Esophagus (tissue), 2 donors: ENCODE measurements at regions not wholly inside any gene's neighbourhood (a gene's known extent, or its start where the extent isn't known, plus 50 kb on each side); places are given as distances from the start of the nearest gene placed in this dataset.
"Not testable (repeated sequence)": the region's sequence is repeated elsewhere in the genome, so short reads cannot be mapped to it uniquely, and the experiment has no call there.

ENCODE experiments used
- H3K27ac ChIP-seq, 2 donors: one replicate each; pipeline ENCODE4 v1.5.1; 2013; ENCODE audit warnings: low read depth in 2 of 2, mild to moderate bottlenecking in 2 of 2, inconsistent platforms in 1 of 2, low read length in 1 of 2, moderate library complexity in 1 of 2
- H3K27me3 ChIP-seq, 2 donors: one replicate each; pipeline ENCODE4 v1.6.1; 2013; ENCODE audit warnings: low read length in 2 of 2, control low read depth in 1 of 2, mild to moderate bottlenecking in 1 of 2; ENCODE audit not compliant: insufficient read depth in 2 of 2, control insufficient read depth in 1 of 2
- H3K36me3 ChIP-seq, 2 donors: one replicate each; pipeline ENCODE4 v1.6.1; 2013; ENCODE audit warnings: low read length in 1 of 2; ENCODE audit not compliant: control insufficient read depth in 2 of 2, insufficient read depth in 2 of 2
- H3K4me1 ChIP-seq, 2 donors: one replicate each; pipeline ENCODE4 v1.6.1; 2013; ENCODE audit warnings: low read length in 1 of 2; ENCODE audit not compliant: control insufficient read depth in 2 of 2, insufficient read depth in 2 of 2
- H3K4me3 ChIP-seq, 2 donors: one replicate each; pipeline ENCODE4 v1.5.1; 2013; ENCODE audit warnings: low read length in 2 of 2, mild to moderate bottlenecking in 2 of 2, low read depth in 1 of 2, moderate library complexity in 1 of 2
- H3K9me3 ChIP-seq, 2 donors: one replicate each; pipeline ENCODE4 v1.6.1; 2013; ENCODE audit warnings: mild to moderate bottlenecking in 2 of 2, low read depth in 1 of 2, low read length in 1 of 2, moderate library complexity in 1 of 2; ENCODE audit not compliant: control insufficient read depth in 2 of 2, insufficient read depth in 1 of 2
- WGBS, 2 donors: extraction: QIAGEN DNeasy Blood & Tissue Kit; methylation state at CpG; one replicate each; pipeline ENCODE4 v1.1.7; 2013; 5-methylcytosine and 5-hydroxymethylcytosine counted together
- donor health status: healthy with polysubstance abuse.
- donor health status: Bipolar disorder and iron deficiency.

- Histone ChIP-seq H3K27me3 (no peaks in the 10 kb centered on the region), H3K4me3 (no peak overlapping the region)
- WGBS, 2 donors = 16 to 18% methylated on average over 18 of the region's 18 CpGs
Observed at GRCh38 chr11:69915501-69916250, 96.5 kb upstream of the FGF3 start.

GRCh38 chr11:69916251-69916649 is 97.0 kb upstream of the FGF3 start:
- H3K4me1 ChIP-seq, H3K9me3 ChIP-seq, H3K4me3 ChIP-seq, H3K36me3 ChIP-seq, H3K27me3 ChIP-seq, H3K27ac ChIP-seq: not testable (repeated sequence)
- WGBS, 2 donors = 37 to 43% methylated on average over 8 of the region's 8 CpGs

More at GRCh38 chr11:69915501-69916250, 96.5 kb upstream of the FGF3 start:
- H3K27ac ChIP-seq = no peak overlapping the region
- no peaks in the 10 kb centered on the region for H3K9me3 ChIP-seq
- no peaks in the 10 kb centered on the region for H3K36me3 ChIP-seq
- peaks cover 0 to 4% of the 10 kb centered on the region in 2 donors for H3K4me1 ChIP-seq

- Histone ChIP-seq H3K27me3 (no peaks in the 10 kb centered on the region), H3K9me3 (no peaks in the 10 kb centered on the region), H3K4me1 (peaks cover 0 to 4% of the 10 kb centered on the region in 2 donors), H3K27ac (no peak overlapping the region), H3K36me3 (no peaks in the 10 kb centered on the region), H3K4me3 (no peak overlapping the region)
- WGBS, 2 donors = 48 to 80% methylated on average over 1 to 2 of the region's 2 CpGs
Observed at GRCh38 chr11:69916806-69917387, 97.7 kb upstream of the FGF3 start.

- no peaks in the 10 kb centered on the region for H3K36me3 ChIP-seq
- H3K27me3 ChIP-seq = no peaks in the 10 kb centered on the region
- no peaks in the 10 kb centered on the region for H3K9me3 ChIP-seq
- H3K27ac ChIP-seq = no peak overlapping the region
- 66 to 68% methylated on average over 2 of the region's 2 CpGs for WGBS, 2 donors
- H3K4me1 ChIP-seq = peaks cover 0 to 4% of the 10 kb centered on the region in 2 donors
- H3K4me3 ChIP-seq = no peak overlapping the region
Observed at GRCh38 chr11:69917529-69917928, 98.3 kb upstream of the FGF3 start.

GRCh38 chr11:69918231-69918937 is 99.2 kb upstream of the FGF3 start:
- Histone ChIP-seq H3K27ac (peak overlapping the region in 1 of 2 donors; percentile 59), H3K4me3 (no peak overlapping the region), H3K4me1 (peaks cover 0 to 4% of the 10 kb centered on the region in 2 donors), H3K36me3 (no peaks in the 10 kb centered on the region), H3K9me3 (no peaks in the 10 kb centered on the region), H3K27me3 (no peaks in the 10 kb centered on the region)
- WGBS, 2 donors = 42 to 50% methylated on average over 33 to 38 of the region's 38 CpGs

GRCh38 chr11:69918938-69919650 is 99.9 kb upstream of the FGF3 start:
- Histone ChIP-seq H3K36me3 (no peaks in the 10 kb centered on the region), H3K9me3 (no peaks in the 10 kb centered on the region), H3K4me3 (no peak overlapping the region), H3K4me1 (peaks cover 0 to 4% of the 10 kb centered on the region in 2 donors), H3K27me3 (no peaks in the 10 kb centered on the region), H3K27ac (no peak overlapping the region)
- 34 to 38% methylated on average over 32 of the region's 32 CpGs for WGBS, 2 donors

GRCh38 chr11:69919659-69920344 is 100.6 kb upstream of the FGF3 start:
- H3K27me3 ChIP-seq = no peaks in the 10 kb centered on the region
- H3K4me3 ChIP-seq = no peak overlapping the region
- H3K36me3 ChIP-seq = no peaks in the 10 kb centered on the region
- no peaks in the 10 kb centered on the region for H3K9me3 ChIP-seq
- H3K4me1 ChIP-seq = peaks cover 0 to 2% of the 10 kb centered on the region in 2 donors
- WGBS, 2 donors = 64 to 75% methylated on average over 3 of the region's 3 CpGs
- no peak overlapping the region for H3K27ac ChIP-seq

GRCh38 chr11:69920345-69921127 is 101.3 kb upstream of the FGF3 start:
- H3K27ac ChIP-seq = no peak overlapping the region
- no peaks in the 10 kb centered on the region for H3K9me3 ChIP-seq
- H3K27me3 ChIP-seq = no peaks in the 10 kb centered on the region
- 78 to 86% methylated on average over 16 of the region's 16 CpGs for WGBS, 2 donors
- no peak overlapping the region for H3K4me3 ChIP-seq
- no peaks in the 10 kb centered on the region for H3K4me1 ChIP-seq
- H3K36me3 ChIP-seq = no peaks in the 10 kb centered on the region
